CD14-positive monocyte (primary cell): ENCODE measurements at regions not wholly inside any gene's neighbourhood (a gene's known extent, or its start where the extent isn't known, plus 50 kb on each side); places are given as distances from the start of the nearest gene placed in this dataset.

Experiments
- DNase-seq, 3 donors: peaks; one replicate each; pipeline ENCODE4 v3.0.0-alpha.2; 2011 to 2022
- H2AFZ ChIP-seq: 2 replicates; pipeline ENCODE4 v1.6.0; 2012; ENCODE audit warnings: mild to moderate bottlenecking, low read depth, low read length, inconsistent platforms; ENCODE audit not compliant: insufficient read depth, poor library complexity, severe bottlenecking
- H3K27ac ChIP-seq, 2 donors: 1 replicate in 1 of 2; 2 replicates in 1 of 2; pipeline ENCODE4 v1.5.1; 2012 to 2013; ENCODE audit warnings: low read length in 2 of 2, control low read depth in 1 of 2, inconsistent platforms in 1 of 2, low read depth in 1 of 2, mild to moderate bottlenecking in 1 of 2
- H3K27me3 ChIP-seq, 2 donors: one replicate each; pipeline versions ENCODE4 v1.6.0 to v1.6.1; 2011 to 2013; ENCODE audit warnings: low read length in 2 of 2; ENCODE audit not compliant: control insufficient read depth in 2 of 2, insufficient read depth in 2 of 2
- H3K36me3 ChIP-seq, 2 donors: replicated peaks in 1 of 2; 1 replicate in 1 of 2; 2 replicates in 1 of 2; pipeline versions ENCODE4 v1.5.1 to v1.6.1; 2012 to 2013; ENCODE audit warnings: low read length in 2 of 2, control low read depth in 1 of 2, inconsistent platforms in 1 of 2, mild to moderate bottlenecking in 1 of 2; ENCODE audit not compliant: insufficient read depth in 2 of 2, control insufficient read depth in 1 of 2
- H3K4me1 ChIP-seq, 2 donors: 1 replicate in 1 of 2; 2 replicates in 1 of 2; pipeline versions ENCODE4 v1.5.1 to v1.6.1; 2012 to 2013; ENCODE audit warnings: low read length in 2 of 2, control low read depth in 1 of 2, inconsistent platforms in 1 of 2, mild to moderate bottlenecking in 1 of 2, moderate library complexity in 1 of 2; ENCODE audit not compliant: insufficient read depth in 2 of 2, control insufficient read depth in 1 of 2
- H3K4me2 ChIP-seq: replicated peaks from 2 replicates; pipeline ENCODE3; 2012; ENCODE audit warnings: low read length, moderate library complexity, mild to moderate bottlenecking; ENCODE audit not compliant: poor library complexity, severe bottlenecking; ENCODE audit errors: extremely low read depth
- H3K4me3 ChIP-seq, 3 experiments: fragments of 200-600 bp in 1 of 3; sonication (generic) in 1 of 3; replicated peaks in 1 of 3; 1 replicate in 2 of 3; 2 replicates in 1 of 3; pipeline ENCODE4 v1.5.1; 2011 to 2013; ENCODE audit warnings: low read length in 3 of 3, mild to moderate bottlenecking in 3 of 3, control low read depth in 2 of 3, low read depth in 2 of 3, inconsistent platforms in 1 of 3, moderate library complexity in 1 of 3
- H3K79me2 ChIP-seq: 2 replicates; pipeline ENCODE4 v1.6.0; 2012; ENCODE audit warnings: mild to moderate bottlenecking, control low read depth, inconsistent platforms, low read length, moderate library complexity; ENCODE audit not compliant: insufficient read depth
- H3K9ac ChIP-seq: 2 replicates; pipeline ENCODE4 v1.6.0; 2017; ENCODE audit warnings: low read length, mild to moderate bottlenecking; ENCODE audit not compliant: insufficient read depth, poor library complexity, severe bottlenecking
- H3K9me3 ChIP-seq, 2 donors: replicated peaks in 1 of 2; 1 replicate in 1 of 2; 2 replicates in 1 of 2; pipeline versions ENCODE4 v1.5.1 to v1.6.1; 2012 to 2013; ENCODE audit warnings: low read length in 2 of 2, control low read depth in 1 of 2; ENCODE audit not compliant: control insufficient read depth in 1 of 2, insufficient read depth in 1 of 2
- H4K20me1 ChIP-seq: 2 replicates; pipeline ENCODE4 v1.6.0; 2012; ENCODE audit warnings: mild to moderate bottlenecking, low read length, control low read depth, moderate library complexity; ENCODE audit not compliant: insufficient read depth
- H3K27ac Mint-ChIP-seq, 7 donors: one replicate each; pipeline ENCODE4 v1.8.0; 2020; ENCODE audit warnings: mild to moderate bottlenecking in 7 of 7, mixed read lengths in 7 of 7, moderate library complexity in 6 of 7, inconsistent platforms in 2 of 7
- H3K27me3 Mint-ChIP-seq, 3 donors: one replicate each; pipeline ENCODE4 v1.8.0; 2021 to 2022; ENCODE audit warnings: low read depth in 3 of 3, mild to moderate bottlenecking in 3 of 3, mixed read lengths in 3 of 3, moderate library complexity in 3 of 3, inconsistent platforms in 1 of 3
- H3K36me3 Mint-ChIP-seq, 2 donors: one replicate each; pipeline ENCODE4 v1.8.0; 2020; ENCODE audit warnings: mixed read lengths in 2 of 2, inconsistent platforms in 1 of 2, mild to moderate bottlenecking in 1 of 2
- H3K4me1 Mint-ChIP-seq: one replicate; pipeline ENCODE4 v1.8.0; 2020; ENCODE audit warnings: mild to moderate bottlenecking, mixed read lengths
- H3K4me3 Mint-ChIP-seq, 2 donors: one replicate each; pipeline ENCODE4 v1.8.0; 2020; ENCODE audit warnings: mild to moderate bottlenecking in 2 of 2, mixed read lengths in 2 of 2, moderate library complexity in 1 of 2
- H3K9me3 Mint-ChIP-seq, 7 donors: one replicate each; pipeline ENCODE4 v1.8.0; 2020 to 2022; ENCODE audit warnings: mixed read lengths in 7 of 7, mild to moderate bottlenecking in 6 of 7, moderate library complexity in 6 of 7, inconsistent platforms in 2 of 7
- CTCF ChIP-seq: fragments of 200-600 bp; IDR thresholded peaks from one replicate; pipeline ENCODE4 v1.8.0; 2022; ENCODE audit warnings: antibody characterized with exemption, mild to moderate bottlenecking
- WGBS: methylation state at CpG from one replicate; pipeline ENCODE4 v1.1.5; 2013; ENCODE audit warnings: missing lambda C conversion rate; ENCODE audit not compliant: insufficient coverage; 5-methylcytosine and 5-hydroxymethylcytosine counted together
- intact Hi-C, 2 donors: fragments of 100-400 bp; cut with micrococcal nuclease; formaldehyde crosslinking; loops; one replicate each; pipeline versions ENCODE4 v1.15.0 to v1.15.1; 2023

DNA sequence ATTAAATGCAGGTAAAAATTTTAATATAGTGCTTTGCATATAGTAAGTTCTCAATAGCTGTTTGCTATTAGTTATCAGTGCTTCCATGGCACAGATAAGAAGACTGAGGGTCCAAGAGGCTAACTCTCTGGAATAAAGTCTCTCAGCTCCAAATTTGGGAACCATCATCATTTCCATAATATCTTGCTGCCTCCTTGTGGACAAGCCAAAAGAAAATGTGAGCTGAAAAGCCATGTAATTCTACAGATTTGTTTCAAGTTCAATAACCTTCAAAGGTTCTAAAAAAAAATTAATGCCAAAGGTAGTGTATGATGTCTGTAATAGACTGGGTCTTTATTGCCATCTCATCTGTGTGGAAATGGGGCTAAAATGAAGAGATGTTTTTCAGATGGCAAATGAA, 136.9 kb upstream of the VCX start:
- intact Hi-C loops: no loop called here
- no peak overlapping the region for H3K4me3 ChIP-seq
- H3K4me1 ChIP-seq: no peaks in the 10 kb centered on the region
- Mint-ChIP-seq H3K27me3 (peaks cover 0 to 2% (median 0%) of the 10 kb centered on the region in 3 donors), H3K4me1 (no peaks in the 10 kb centered on the region), H3K36me3 (no peaks in the 10 kb centered on the region), H3K9me3 (peaks cover 0 to 4% (median 0%) of the 10 kb centered on the region in 7 donors), H3K4me3 (no peak overlapping the region), H3K27ac (no peak overlapping the region)
- no peak overlapping the region for H3K4me2 ChIP-seq
- H3K79me2 ChIP-seq: no peaks in the 10 kb centered on the region
- H3K9ac ChIP-seq: no peak overlapping the region
- H3K27ac ChIP-seq: no peak overlapping the region
- DNase-seq: no peak
- peaks cover 0 to 4% of the 10 kb centered on the region in 2 donors for H3K9me3 ChIP-seq
- no peak overlapping the region for H2AFZ ChIP-seq
- H3K27me3 ChIP-seq: no peaks in the 10 kb centered on the region
- H3K36me3 ChIP-seq: no peaks in the 10 kb centered on the region
- H4K20me1 ChIP-seq: no peaks in the 10 kb centered on the region
- TF ChIP-seq CTCF: no peak

DNA sequence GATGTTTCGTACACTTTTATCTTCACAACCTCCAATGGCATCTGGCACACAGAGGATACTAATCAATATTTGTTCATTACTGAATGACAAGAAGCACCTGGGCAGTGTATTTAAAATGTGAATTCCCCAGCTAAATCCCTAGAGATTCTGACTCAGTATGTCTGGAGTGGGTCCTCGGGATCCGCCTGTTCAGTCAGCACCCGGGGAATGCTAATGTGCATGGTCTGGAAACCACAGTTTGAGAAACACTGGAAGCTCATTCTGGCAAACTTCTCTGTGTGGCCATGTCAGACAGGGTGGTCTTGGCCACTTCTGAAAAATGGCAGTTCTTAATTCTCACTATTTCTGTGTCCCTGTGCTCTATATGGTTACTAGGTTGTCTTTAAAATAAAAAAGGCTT, 138.8 kb upstream of the VCX start:
- Histone ChIP-seq H3K9me3 (peaks cover 0 to 4% of the 10 kb centered on the region in 2 donors), H3K27me3 (no peaks in the 10 kb centered on the region), H3K4me3 (no peak overlapping the region), H3K79me2 (no peaks in the 10 kb centered on the region), H3K27ac (no peak overlapping the region), H3K4me2 (no peak overlapping the region), H3K36me3 (no peaks in the 10 kb centered on the region), H4K20me1 (no peaks in the 10 kb centered on the region), H3K9ac (no peak overlapping the region), H2AFZ (no peak overlapping the region), H3K4me1 (no peaks in the 10 kb centered on the region)
- Mint-ChIP-seq H3K4me3 (no peak overlapping the region), H3K4me1 (no peaks in the 10 kb centered on the region), H3K9me3 (peaks cover 0 to 6% (median 0%) of the 10 kb centered on the region in 7 donors), H3K27ac (no peak overlapping the region), H3K27me3 (peaks cover 0 to 2% (median 0%) of the 10 kb centered on the region in 3 donors), H3K36me3 (no peaks in the 10 kb centered on the region)
- intact Hi-C loops: no loop called here
- 95% methylated on average over 3 of the region's 4 CpGs for WGBS
- TF ChIP-seq CTCF: no peak
- DNase-seq: no peak
